H1 (cell line): ENCODE measurements at regions not wholly inside any gene's neighbourhood (a gene's known extent, or its start where the extent isn't known, plus 50 kb on each side); places are given as distances from the start of the nearest gene placed in this dataset.

Source experiments
- CTCF ChIA-PET: fragments of 300-600 bp; sonication (Branson Sonifier 250); formaldehyde crosslinking; loops from one replicate; lab custom pipeline; 2021; ENCODE audit not compliant: partially characterized antibody; lab: Charles Lee
- POLR2A ChIA-PET: fragments of 300-600 bp; sonication (Branson Sonifier 250); formaldehyde crosslinking; loops from one replicate; lab custom pipeline; 2021; ENCODE audit warnings: inconsistent platforms; ENCODE audit not compliant: partially characterized antibody; lab: Charles Lee
- DNase-seq, 2 experiments: peaks; one replicate each; pipeline versions ENCODE4 v3.0.0 to v3.0.0-alpha.2; 2010 to 2022; ENCODE audit warnings: low spot score in 2 of 2, low read depth in 1 of 2, mixed read lengths in 1 of 2
- FAIRE-seq: peaks from 2 replicates; lab custom pipeline; 2011; peaks lifted over from hg19 to GRCh38; lab: Jason Lieb, UNC
- H2AFZ ChIP-seq: 2 replicates; pipeline ENCODE4 v1.8.1; 2012; ENCODE audit warnings: low read length, inconsistent platforms
- H2AK5ac ChIP-seq: 2 replicates; pipeline ENCODE4 v1.6.1; 2013; ENCODE audit warnings: low read depth, low read length
- H2BK120ac ChIP-seq: replicated peaks from 2 replicates; pipeline ENCODE3; 2013; ENCODE audit warnings: low read depth, low read length, inconsistent platforms
- H2BK12ac ChIP-seq: 2 replicates; pipeline ENCODE4 v1.6.1; 2013; ENCODE audit warnings: low read depth, low read length
- H2BK15ac ChIP-seq: 2 replicates; pipeline ENCODE4 v1.6.1; 2013; ENCODE audit warnings: low read length
- H2BK20ac ChIP-seq: 2 replicates; pipeline ENCODE4 v1.6.1; 2013; ENCODE audit warnings: low read length
- H2BK5ac ChIP-seq: 2 replicates; pipeline ENCODE4 v1.6.1; 2013; ENCODE audit warnings: low read depth, low read length
- H3K14ac ChIP-seq: 2 replicates; pipeline ENCODE4 v1.6.1; 2013; ENCODE audit warnings: inconsistent platforms; ENCODE audit not compliant: insufficient read length
- H3K18ac ChIP-seq: 2 replicates; pipeline ENCODE4 v1.6.1; 2013; ENCODE audit warnings: low read length; ENCODE audit errors: extremely low read depth
- H3K23ac ChIP-seq: 2 replicates; pipeline ENCODE4 v1.6.1; 2013; ENCODE audit warnings: inconsistent platforms; ENCODE audit not compliant: insufficient read length
- H3K23me2 ChIP-seq: 2 replicates; pipeline ENCODE4 v1.6.1; 2013; ENCODE audit warnings: low read depth, low read length
- H3K27ac ChIP-seq: 2 replicates; pipeline ENCODE4 v1.6.1; 2011; ENCODE audit warnings: low read depth, low read length, inconsistent platforms
- H3K27me3 ChIP-seq, 4 experiments: replicated peaks in 1 of 4; 1 replicate in 1 of 4; 2 replicates in 3 of 4; pipeline versions ENCODE4 v1.6.1 to v1.8.1; 2011 to 2013; ENCODE audit warnings: low read length in 3 of 4, mild to moderate bottlenecking in 3 of 4, inconsistent platforms in 2 of 4, mixed read lengths in 2 of 4, moderate library complexity in 1 of 4; ENCODE audit not compliant: control insufficient read depth in 3 of 4, insufficient read depth in 3 of 4; ENCODE audit errors: extremely low read depth in 1 of 4
- H3K36me3 ChIP-seq, 4 experiments: 2 replicates each; pipeline versions ENCODE4 v1.6.1 to v1.8.1; 2011 to 2013; ENCODE audit warnings: mild to moderate bottlenecking in 4 of 4, low read length in 3 of 4, moderate library complexity in 2 of 4, control low read depth in 1 of 4, inconsistent platforms in 1 of 4; ENCODE audit not compliant: insufficient read depth in 4 of 4, control insufficient read depth in 2 of 4
- H3K4ac ChIP-seq: replicated peaks from 2 replicates; pipeline ENCODE3; 2013; ENCODE audit warnings: low read length, low read depth, mixed read lengths, inconsistent platforms; ENCODE audit not compliant: insufficient read length
- H3K4me1 ChIP-seq, 4 experiments: replicated peaks in 1 of 4; 1 replicate in 1 of 4; 2 replicates in 3 of 4; pipeline versions ENCODE4 v1.6.1 to v1.8.1; 2011 to 2013; ENCODE audit warnings: low read length in 3 of 4, inconsistent platforms in 2 of 4, mixed read lengths in 1 of 4; ENCODE audit not compliant: insufficient read depth in 4 of 4, control insufficient read depth in 3 of 4
- H3K4me2 ChIP-seq, 2 experiments: 2 replicates each; pipeline versions ENCODE4 v1.6.1 to v1.8.1; 2011 to 2013; ENCODE audit warnings: low read depth in 2 of 2, low read length in 2 of 2, control low read depth in 1 of 2, inconsistent platforms in 1 of 2, mild to moderate bottlenecking in 1 of 2; ENCODE audit not compliant: insufficient read depth in 1 of 2
- H3K4me3 ChIP-seq, 4 experiments: fragments of 200-600, 300-600 bp in 1 of 4; sonication (generic), shearing (Covaris generic), sonication (Bioruptor Twin) in 1 of 4; 2 replicates each; pipeline versions ENCODE4 v1.5.1 to v1.8.1; 2011 to 2016; ENCODE audit warnings: low read length in 4 of 4, low read depth in 3 of 4, control low read depth in 2 of 4, inconsistent platforms in 2 of 4, mild to moderate bottlenecking in 2 of 4, mixed read lengths in 1 of 4, moderate library complexity in 1 of 4; ENCODE audit not compliant: insufficient read depth in 2 of 4; ENCODE audit errors: extremely low read depth in 1 of 4
- H3K56ac ChIP-seq: replicated peaks from 2 replicates; pipeline ENCODE3; 2013; ENCODE audit warnings: low read depth, mild to moderate bottlenecking, mixed read lengths, low read length, inconsistent platforms; ENCODE audit not compliant: insufficient read length
- H3K79me1 ChIP-seq: 2 replicates; pipeline ENCODE4 v1.6.1; 2013; ENCODE audit warnings: low read depth, low read length, control low read depth
- H3K79me2 ChIP-seq, 2 experiments: 2 replicates each; pipeline versions ENCODE4 v1.6.1 to v1.8.1; 2012 to 2013; ENCODE audit warnings: low read length in 2 of 2, mild to moderate bottlenecking in 2 of 2, inconsistent platforms in 1 of 2; ENCODE audit not compliant: insufficient read depth in 2 of 2, control insufficient read depth in 1 of 2
- H3K9ac ChIP-seq, 4 experiments: replicated peaks in 1 of 4; 1 replicate in 1 of 4; 2 replicates in 3 of 4; pipeline versions ENCODE4 v1.6.1 to v1.8.1; 2011 to 2013; ENCODE audit warnings: low read depth in 3 of 4, low read length in 3 of 4, control low read depth in 2 of 4, mild to moderate bottlenecking in 2 of 4, moderate library complexity in 2 of 4, inconsistent platforms in 1 of 4; ENCODE audit errors: extremely low read depth in 1 of 4
- H3K9me3 ChIP-seq, 2 experiments: 2 replicates each; pipeline versions ENCODE4 v1.6.1 to v1.8.1; 2012 to 2013; ENCODE audit warnings: mild to moderate bottlenecking in 2 of 2, moderate library complexity in 2 of 2, control low read depth in 1 of 2, inconsistent platforms in 1 of 2, low read depth in 1 of 2, low read length in 1 of 2, mixed read lengths in 1 of 2; ENCODE audit not compliant: insufficient read depth in 2 of 2
- H4K20me1 ChIP-seq, 2 experiments: replicated peaks in 1 of 2; 2 replicates each; pipeline versions ENCODE3 to v1.8.1; 2011 to 2013; ENCODE audit warnings: inconsistent platforms in 2 of 2, low read length in 2 of 2, mild to moderate bottlenecking in 1 of 2; ENCODE audit not compliant: insufficient read depth in 2 of 2, control insufficient read depth in 1 of 2
- H4K5ac ChIP-seq: 2 replicates; pipeline ENCODE4 v1.6.1; 2013; ENCODE audit warnings: low read length, low read depth, mixed read lengths, inconsistent platforms; ENCODE audit not compliant: insufficient read length
- H4K8ac ChIP-seq: 2 replicates; pipeline ENCODE4 v1.8.0; 2013; ENCODE audit warnings: mild to moderate bottlenecking, moderate library complexity, low read length, inconsistent platforms; ENCODE audit not compliant: insufficient read depth; ENCODE audit errors: extremely low read depth
- H4K91ac ChIP-seq: replicated peaks from 2 replicates; pipeline ENCODE3; 2013; ENCODE audit warnings: low read length, mixed read lengths, inconsistent platforms; ENCODE audit not compliant: insufficient read length
- ASH2L ChIP-seq: fragments of 200-600, 300-600 bp; sonication (generic); IDR thresholded peaks from one replicate; pipeline ENCODE4 v1.7.1; 2017; ENCODE audit warnings: low read length
- EGR1 ChIP-seq: IDR thresholded peaks from 2 replicates; pipeline ENCODE4 v1.6.1; 2011; ENCODE audit warnings: low read depth, low read length, borderline replicate concordance
- JUN ChIP-seq: IDR thresholded peaks from 2 replicates; pipeline ENCODE4 v1.6.1; 2011; ENCODE audit warnings: low read depth, mild to moderate bottlenecking, improper control_type of control experiment, low read length
- KDM1A ChIP-seq: fragments of 200-600, 300-600 bp; sonication (generic); IDR thresholded peaks from 2 replicates; pipeline ENCODE4 v1.7.1; 2016; ENCODE audit warnings: mild to moderate bottlenecking, low read length, borderline replicate concordance
- KDM4A ChIP-seq: IDR thresholded peaks from one replicate; pipeline ENCODE4 v1.7.1; 2012; ENCODE audit warnings: low read depth, mild to moderate bottlenecking, moderate library complexity, low read length, inconsistent platforms; ENCODE audit not compliant: severe bottlenecking
- RAD21 ChIP-seq, 2 experiments: IDR thresholded peaks in 1 of 2; conservative IDR thresholded peaks in 1 of 2; 2 replicates each; pipeline ENCODE4 v1.6.1; 2011; ENCODE audit warnings: low read depth in 2 of 2, low read length in 2 of 2, improper control_type of control experiment in 1 of 2, inconsistent platforms in 1 of 2, mild to moderate bottlenecking in 1 of 2, moderate library complexity in 1 of 2
- RBBP5 ChIP-seq: IDR thresholded peaks from 2 replicates; pipeline ENCODE4 v1.7.1; 2012; ENCODE audit warnings: low read depth, mild to moderate bottlenecking, inconsistent platforms, low read length, moderate library complexity, borderline replicate concordance
- RNF2 ChIP-seq: fragments of 200-900, 300-1000 bp; sonication (generic); IDR thresholded peaks from 2 replicates; pipeline ENCODE4 v1.7.1; 2016; ENCODE audit warnings: borderline replicate concordance, low read depth, mild to moderate bottlenecking, antibody characterized with exemption, low read length; ENCODE audit not compliant: poor library complexity, severe bottlenecking; ENCODE audit errors: missing control alignments
- SIN3A ChIP-seq, 2 experiments: IDR thresholded peaks in 1 of 2; conservative IDR thresholded peaks in 1 of 2; 2 replicates each; pipeline ENCODE4 v1.6.1; 2011 to 2012; ENCODE audit warnings: low read length in 2 of 2, improper control_type of control experiment in 1 of 2, low read depth in 1 of 2, mild to moderate bottlenecking in 1 of 2
- SIRT6 ChIP-seq: IDR thresholded peaks from one replicate; pipeline ENCODE4 v1.7.1; 2012; ENCODE audit warnings: low read length, inconsistent platforms
- SP2 ChIP-seq: IDR thresholded peaks from 2 replicates; pipeline ENCODE4 v1.6.1; 2012; ENCODE audit warnings: mild to moderate bottlenecking, low read length, inconsistent platforms
- WGBS, 2 experiments: shearing (Covaris generic) in 1 of 2; methylation state at CpG; one replicate each; pipeline versions ENCODE4 v1.1.6 to v1.1.7; 2013 to 2015; ENCODE audit warnings: low lambda C conversion rate in 2 of 2, mixed read lengths in 2 of 2, inconsistent platforms in 1 of 2, low coverage in 1 of 2, missing lambda C conversion rate in 1 of 2; ENCODE audit not compliant: insufficient replicate concordance in 2 of 2, insufficient coverage in 1 of 2, insufficient read length in 1 of 2; ENCODE audit errors: extremely low coverage in 1 of 2, missing lambda C conversion rate in 1 of 2; 5-methylcytosine and 5-hydroxymethylcytosine counted together
- TF ChIP-seq, protein P1 (sequence below): IDR thresholded peaks from 2 replicates; pipeline ENCODE4 v1.6.1; 2011; ENCODE audit warnings: low read depth, mild to moderate bottlenecking, low read length; ENCODE audit not compliant: insufficient read depth
- TF ChIP-seq, protein P2 (sequence below): IDR thresholded peaks from 2 replicates; pipeline ENCODE4 v1.6.1; 2012; ENCODE audit warnings: inconsistent platforms

DNA sequence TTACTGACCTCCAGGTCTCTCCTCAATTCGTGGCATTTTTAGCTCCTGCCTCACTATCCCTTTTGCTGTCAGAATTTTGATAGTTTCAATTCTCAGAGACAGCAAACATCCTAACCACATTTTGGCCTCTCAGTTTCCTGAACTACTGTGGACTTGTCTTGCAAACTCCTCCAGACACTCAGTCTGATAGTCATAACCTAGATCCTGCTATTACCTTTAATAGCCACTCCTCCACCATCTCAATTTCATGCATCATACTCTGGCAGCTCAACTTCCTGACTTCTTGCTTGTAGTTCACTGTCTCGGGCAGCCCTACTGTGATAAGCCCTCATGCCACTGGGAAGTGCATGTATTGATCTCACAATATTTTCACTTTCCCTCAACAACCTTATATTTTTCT lies 481.8 kb upstream of the CDH18 start:
- Histone ChIP-seq H3K36me3 (no peaks in the 10 kb centered on the region), H3K4me2 (no peak overlapping the region), H3K23ac (no peak overlapping the region), H4K8ac (no peak overlapping the region), H2BK120ac (no peak overlapping the region), H3K18ac (no peak overlapping the region), H3K4me1 (no peaks in the 10 kb centered on the region), H3K23me2 (no peaks in the 10 kb centered on the region), H3K4ac (no peak overlapping the region), H2AK5ac (no peak overlapping the region), H3K27me3 (no peaks in the 10 kb centered on the region), H4K91ac (no peak overlapping the region), H3K27ac (no peak overlapping the region), H3K14ac (no peak overlapping the region), H2AFZ (no peak overlapping the region), H3K9me3 (no peaks in the 10 kb centered on the region), H2BK15ac (no peak overlapping the region), H3K4me3 (no peak overlapping the region), H3K79me1 (no peaks in the 10 kb centered on the region), H4K5ac (no peak overlapping the region), H3K79me2 (no peaks in the 10 kb centered on the region), H2BK20ac (no peak overlapping the region), H3K56ac (no peak overlapping the region), H3K9ac (no peak overlapping the region), H2BK5ac (no peak overlapping the region), H2BK12ac (no peak overlapping the region), H4K20me1 (no peaks in the 10 kb centered on the region)
- ChIA-PET POLR2A (interaction anchor here (0.6 kb wide), 1 partner anchor 12 kb away, joined by 3 read pairs; no protein-coding TSS in a partner anchor), CTCF (interaction anchor here (0.6 kb wide), 1 partner anchor 207 kb away, joined by 4 read pairs; no protein-coding TSS in a partner anchor)
- WGBS, 2 experiments = 95% methylated on average over 2 of the region's 2 CpGs; no CpG with 5 or more reads in 1 of the 2 experiments
- no peak for DNase-seq
- FAIRE-seq = no peak
- TF ChIP-seq SIN3A (conservative IDR thresholded peaks at IDR 0.05 in 1 of 2, IDR thresholded peaks at IDR 0.05 in 1 of 2; ENCODE audit: low read depth in 1 of 2, low read length in 2 of 2) (no peak), KDM1A (no peak), RAD21 (IDR thresholded peaks at IDR 0.05 in 1 of 2, conservative IDR thresholded peaks at IDR 0.05 in 1 of 2; ENCODE audit: low read depth in 2 of 2, low read length in 2 of 2) (no peak), SP2 (no peak), RNF2 (no peak), ASH2L (no peak), EGR1 (no peak), SIRT6 (no peak), RBBP5 (no peak), KDM4A (no peak), JUN (no peak)
- TF ChIP-seq, protein P1, sequence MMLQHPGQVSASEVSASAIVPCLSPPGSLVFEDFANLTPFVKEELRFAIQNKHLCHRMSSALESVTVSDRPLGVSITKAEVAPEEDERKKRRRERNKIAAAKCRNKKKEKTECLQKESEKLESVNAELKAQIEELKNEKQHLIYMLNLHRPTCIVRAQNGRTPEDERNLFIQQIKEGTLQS = no peak
- TF ChIP-seq, protein P2, sequence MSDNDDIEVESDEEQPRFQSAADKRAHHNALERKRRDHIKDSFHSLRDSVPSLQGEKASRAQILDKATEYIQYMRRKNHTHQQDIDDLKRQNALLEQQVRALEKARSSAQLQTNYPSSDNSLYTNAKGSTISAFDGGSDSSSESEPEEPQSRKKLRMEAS = no peak
